ES-I3 (cell line): ENCODE measurements at regions not wholly inside any gene's neighbourhood (a gene's known extent, or its start where the extent isn't known, plus 50 kb on each side); places are given as distances from the start of the nearest gene placed in this dataset.

ENCODE experiments used
- H3K36me3 ChIP-seq: 2 replicates; pipeline ENCODE4 v1.6.1; 2013; ENCODE audit warnings: mild to moderate bottlenecking, low read length, control low read depth, moderate library complexity; ENCODE audit not compliant: insufficient read depth
- H3K4me1 ChIP-seq: 2 replicates; pipeline ENCODE4 v1.6.1; 2013; ENCODE audit warnings: mild to moderate bottlenecking, control low read depth, low read length; ENCODE audit not compliant: insufficient read depth
- H3K9ac ChIP-seq: 2 replicates; pipeline ENCODE4 v1.6.1; 2013; ENCODE audit warnings: low read depth, mild to moderate bottlenecking, low read length, moderate library complexity
- H3K9me3 ChIP-seq: 2 replicates; pipeline ENCODE4 v1.6.1; 2013; ENCODE audit warnings: mild to moderate bottlenecking, low read length, moderate library complexity; ENCODE audit not compliant: control insufficient read depth, insufficient read depth

- Histone ChIP-seq H3K9ac (no peak overlapping the region), H3K4me1 (no peaks in the 10 kb centered on the region), H3K9me3 (no peaks in the 10 kb centered on the region)
Observed at GRCh38 chr22:47456031-47456430, 693.6 kb downstream of the TBC1D22A start.

GRCh38 chr22:47453049-47453448, 690.6 kb downstream of the TBC1D22A start:
- H3K4me1 ChIP-seq, result no peaks in the 10 kb centered on the region
- H3K36me3 ChIP-seq, result no peaks in the 10 kb centered on the region
- no peaks in the 10 kb centered on the region for H3K9me3 ChIP-seq
- no peak overlapping the region for H3K9ac ChIP-seq

More at GRCh38 chr22:47456031-47456430, 693.6 kb downstream of the TBC1D22A start:
- no peaks in the 10 kb centered on the region for H3K36me3 ChIP-seq

- no peak overlapping the region for H3K9ac ChIP-seq
- H3K9me3 ChIP-seq, result no peaks in the 10 kb centered on the region
- H3K36me3 ChIP-seq, result no peaks in the 10 kb centered on the region
- H3K4me1 ChIP-seq, result no peaks in the 10 kb centered on the region
Observed at GRCh38 chr22:47452184-47452583, 689.7 kb downstream of the TBC1D22A start.

GRCh38 chr22:47450876-47451475, 688.5 kb downstream of the TBC1D22A start:
- H3K9me3 ChIP-seq, result no peaks in the 10 kb centered on the region
- H3K36me3 ChIP-seq, result no peaks in the 10 kb centered on the region
- no peaks in the 10 kb centered on the region for H3K4me1 ChIP-seq
- H3K9ac ChIP-seq, result no peak overlapping the region

DNA sequence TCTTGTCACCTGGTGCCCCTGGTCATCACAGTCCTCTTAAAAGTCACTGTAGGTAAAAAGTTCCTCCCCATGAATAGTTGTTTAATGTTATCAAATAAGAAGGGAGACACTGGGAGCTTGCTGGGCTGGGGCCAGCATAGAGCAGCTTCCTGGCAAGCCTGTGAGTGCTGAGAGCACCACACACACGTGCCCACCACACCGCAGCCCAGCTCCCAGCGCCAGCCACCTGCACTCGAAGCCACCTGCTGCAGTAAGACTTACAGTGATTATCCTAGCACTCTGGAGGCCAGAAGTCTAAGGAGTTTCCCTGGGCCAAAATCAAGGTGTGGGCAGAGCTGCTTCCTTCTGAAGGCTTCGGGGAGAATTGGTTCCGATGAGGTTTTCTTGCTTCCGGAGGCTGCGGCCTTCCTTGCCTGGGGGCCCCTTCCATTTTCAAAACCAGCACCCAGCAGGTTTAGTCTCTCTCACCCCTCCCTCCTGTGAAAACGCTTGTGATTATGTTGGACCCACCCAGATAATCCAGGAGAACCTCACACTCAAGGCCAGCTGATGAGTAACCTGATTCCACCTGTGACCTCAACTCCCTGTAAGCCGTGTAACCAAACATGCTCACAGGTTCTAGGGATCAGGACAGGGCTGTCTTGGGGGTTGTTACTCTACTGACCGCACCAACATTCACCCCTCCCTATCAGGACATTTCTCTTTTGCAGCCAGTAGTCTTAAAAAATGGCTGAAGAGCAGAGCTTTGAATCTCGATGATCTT, 687.2 kb downstream of the TBC1D22A start:
- Histone ChIP-seq H3K4me1 (no peaks in the 10 kb centered on the region), H3K9me3 (no peaks in the 10 kb centered on the region), H3K9ac (no peak overlapping the region), H3K36me3 (no peaks in the 10 kb centered on the region)

DNA sequence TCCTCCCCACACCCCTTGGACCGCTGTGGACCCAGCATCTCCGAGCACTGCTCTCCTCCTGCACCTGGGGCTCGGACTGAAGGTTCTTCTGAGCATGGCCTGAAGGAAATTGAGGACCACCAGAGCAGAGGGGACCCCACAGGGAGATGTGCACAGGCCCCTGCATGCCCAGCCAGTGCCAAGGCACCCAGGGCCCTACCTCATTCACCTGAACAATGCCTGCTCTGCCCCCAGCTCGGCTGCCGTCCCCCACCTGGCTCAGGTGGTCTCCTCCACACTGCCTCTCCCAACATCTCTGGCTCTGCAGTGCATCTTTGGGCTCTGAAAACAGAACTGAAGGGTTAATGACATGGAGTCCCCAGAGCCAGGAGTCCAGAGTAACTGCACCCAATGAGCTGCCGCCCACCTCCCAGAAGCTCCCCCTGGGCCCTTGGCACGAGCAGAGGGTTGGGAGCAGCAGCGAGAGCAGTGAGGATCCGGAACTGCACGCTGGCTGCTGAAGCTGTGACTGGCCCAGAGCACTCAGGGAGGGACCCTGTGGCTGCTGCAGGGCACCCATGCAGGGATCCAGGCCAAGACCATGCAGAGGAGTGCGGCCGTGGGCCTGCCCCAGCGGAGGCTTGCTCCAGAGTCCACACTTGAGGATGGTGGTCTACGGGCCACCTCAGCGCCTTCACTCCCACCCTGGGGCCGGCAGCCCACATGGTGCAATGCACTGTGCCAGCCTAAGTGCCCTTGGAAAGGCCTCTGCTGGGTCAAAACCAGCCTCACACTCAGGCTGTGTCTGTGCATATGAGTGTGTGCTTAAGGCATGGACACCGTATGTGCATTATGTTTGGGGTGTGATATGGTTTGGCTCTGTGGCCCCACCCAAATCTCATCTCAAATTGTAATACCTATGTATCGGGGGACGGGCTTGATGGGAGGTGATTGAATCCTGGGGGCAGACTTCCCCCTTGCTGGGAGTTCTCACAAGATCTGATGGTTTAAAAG, 686.1 kb downstream of the TBC1D22A start:
- Histone ChIP-seq H3K9me3 (no peaks in the 10 kb centered on the region), H3K36me3 (no peaks in the 10 kb centered on the region), H3K9ac (no peak overlapping the region), H3K4me1 (no peaks in the 10 kb centered on the region)

GRCh38 chr22:47446821-47447810, 684.7 kb downstream of the TBC1D22A start:
- Histone ChIP-seq H3K9me3 (no peaks in the 10 kb centered on the region), H3K36me3 (no peaks in the 10 kb centered on the region), H3K9ac (no peak overlapping the region), H3K4me1 (no peaks in the 10 kb centered on the region)

DNA sequence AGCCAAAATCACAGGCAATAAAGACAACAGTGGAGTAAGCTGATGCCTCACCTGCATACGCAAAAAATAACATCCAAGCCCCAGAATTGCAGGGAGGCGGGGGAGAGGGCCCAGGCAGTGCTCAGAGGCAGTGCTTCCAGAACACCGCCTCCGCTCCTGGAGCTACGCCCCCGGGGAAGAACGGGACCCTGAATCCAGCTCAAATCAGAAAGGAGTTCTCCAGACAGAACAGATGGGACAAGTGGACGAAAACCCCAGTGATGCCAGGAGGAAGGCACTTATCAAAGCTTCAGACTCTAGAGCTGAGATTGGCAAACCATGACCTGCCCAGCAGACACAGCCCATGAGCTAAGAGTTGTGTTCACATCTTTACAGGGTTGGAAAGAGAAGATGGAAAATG, 683.9 kb downstream of the TBC1D22A start:
- no peaks in the 10 kb centered on the region for H3K9me3 ChIP-seq
- no peaks in the 10 kb centered on the region for H3K36me3 ChIP-seq

DNA sequence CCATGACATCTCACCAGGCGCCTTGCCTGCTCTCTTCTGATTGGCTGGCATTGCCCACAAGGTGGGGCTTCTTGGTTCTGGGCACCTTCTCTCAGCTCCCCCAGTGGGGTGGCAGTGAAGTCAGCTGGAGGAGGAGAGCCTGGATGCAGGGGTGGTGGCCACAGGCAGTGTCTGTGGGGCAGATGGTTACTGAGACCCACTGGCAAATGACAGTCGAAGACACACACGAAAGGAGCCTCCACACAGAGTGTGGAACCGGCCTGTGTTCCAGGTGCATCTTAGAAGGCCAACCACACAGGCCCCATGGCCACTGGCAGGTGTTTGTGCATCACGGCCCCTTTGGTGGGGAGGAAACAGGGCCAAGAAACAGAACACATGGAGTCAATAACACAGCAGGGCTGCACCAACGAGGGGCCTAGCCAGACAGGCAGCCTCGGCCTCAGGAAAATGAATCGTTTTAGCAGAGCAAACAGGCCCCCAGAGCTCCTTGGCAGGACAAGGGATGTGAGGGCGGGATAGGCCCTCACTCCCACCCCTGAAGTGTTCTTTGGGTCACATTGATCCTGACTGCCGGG, 683.4 kb downstream of the TBC1D22A start:
- H3K4me1 ChIP-seq, result no peaks in the 10 kb centered on the region
- no peaks in the 10 kb centered on the region for H3K36me3 ChIP-seq
- no peak overlapping the region for H3K9ac ChIP-seq
- H3K9me3 ChIP-seq, result no peaks in the 10 kb centered on the region

More for the DNA sequence above, 683.9 kb downstream of the TBC1D22A start:
- no peaks in the 10 kb centered on the region for H3K4me1 ChIP-seq
- H3K9ac ChIP-seq, result no peak overlapping the region

- Histone ChIP-seq H3K9me3 (no peaks in the 10 kb centered on the region), H3K9ac (no peak overlapping the region), H3K36me3 (no peaks in the 10 kb centered on the region), H3K4me1 (no peaks in the 10 kb centered on the region)
Observed at GRCh38 chr22:47445212-47445611, 682.8 kb downstream of the TBC1D22A start.

DNA sequence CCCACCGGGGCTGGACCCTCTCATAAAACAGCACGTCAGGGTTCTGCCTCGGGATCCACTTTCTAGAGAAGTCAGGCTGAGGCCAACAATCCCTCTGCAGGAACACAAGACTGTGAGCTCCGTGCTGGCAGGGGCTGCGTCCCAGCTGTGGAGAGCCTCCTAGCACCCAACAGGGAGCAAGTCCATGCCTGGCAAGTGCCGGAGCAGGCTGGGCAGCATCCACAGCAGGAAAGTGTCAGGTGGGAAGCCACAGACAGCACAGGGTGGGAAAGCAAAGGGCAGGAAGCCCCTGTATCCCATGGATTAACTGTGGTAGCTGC, 682.3 kb downstream of the TBC1D22A start:
- no peaks in the 10 kb centered on the region for H3K36me3 ChIP-seq
- no peaks in the 10 kb centered on the region for H3K4me1 ChIP-seq
- H3K9me3 ChIP-seq, result no peaks in the 10 kb centered on the region
- H3K9ac ChIP-seq, result no peak overlapping the region

DNA sequence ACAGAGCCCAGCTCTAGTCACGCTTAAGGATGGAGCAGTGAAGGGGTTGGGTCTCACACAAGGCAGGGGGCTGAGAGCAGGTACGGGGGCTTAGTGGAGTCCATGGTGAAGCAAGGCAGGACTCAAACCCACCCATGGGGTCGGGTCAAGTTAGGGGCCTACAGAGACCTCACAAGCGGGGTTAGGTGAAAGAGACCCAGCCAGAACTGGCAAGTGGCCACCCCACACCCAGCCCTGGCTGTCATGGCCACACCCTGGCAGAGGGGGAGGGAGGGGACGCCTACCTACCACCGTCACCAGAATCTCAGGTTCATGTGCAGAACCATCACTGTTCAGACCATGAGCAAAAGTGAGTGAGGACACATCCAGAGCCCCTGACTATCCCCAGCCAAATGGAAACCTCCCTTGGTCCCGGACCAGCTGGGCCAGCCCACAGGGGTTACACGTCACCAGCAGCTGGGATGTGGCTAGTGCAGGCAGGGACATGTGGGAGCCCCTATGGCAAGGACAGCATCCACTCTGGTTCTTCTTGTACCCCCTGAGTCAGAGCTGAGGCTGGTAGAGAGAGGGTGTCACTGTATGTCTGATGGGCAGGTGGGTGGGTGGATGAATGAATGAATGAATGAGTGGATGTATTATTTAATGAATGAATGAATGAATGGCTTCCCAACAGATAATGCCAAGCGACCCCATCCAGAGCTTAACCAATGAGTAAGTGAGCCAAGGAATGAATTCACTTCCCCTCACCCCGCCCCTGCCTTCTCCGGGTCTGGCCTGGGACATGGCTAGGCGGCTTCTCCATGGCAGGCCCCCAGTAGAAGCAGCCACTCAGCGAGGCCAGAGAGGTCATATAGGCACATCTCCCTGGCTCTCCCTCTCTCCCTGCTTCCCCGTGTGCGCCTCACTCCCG, 681.6 kb downstream of the TBC1D22A start:
- Histone ChIP-seq H3K36me3 (no peaks in the 10 kb centered on the region), H3K9me3 (no peaks in the 10 kb centered on the region), H3K9ac (no peak overlapping the region), H3K4me1 (no peaks in the 10 kb centered on the region)

DNA sequence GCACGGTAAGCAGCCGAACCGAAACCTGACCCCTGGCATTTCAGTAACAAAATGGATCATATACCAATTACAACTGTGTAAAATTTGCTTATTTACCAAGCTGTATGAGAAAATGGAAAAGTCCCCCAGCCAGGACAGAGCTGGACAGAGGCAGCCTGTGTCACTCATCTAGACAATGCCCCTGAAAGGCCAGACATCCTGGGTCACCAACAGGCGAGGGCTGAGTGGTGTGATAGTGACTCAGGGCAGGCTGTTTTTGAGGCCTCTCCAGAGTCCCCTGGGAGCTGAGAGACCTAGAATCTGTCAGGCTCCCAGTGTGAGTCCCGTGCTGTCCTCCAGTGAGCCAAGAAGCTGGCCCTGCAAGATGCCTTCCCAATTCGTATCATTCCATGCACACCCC, 680.4 kb downstream of the TBC1D22A start:
- Histone ChIP-seq H3K36me3 (no peaks in the 10 kb centered on the region), H3K4me1 (no peaks in the 10 kb centered on the region), H3K9ac (no peak overlapping the region), H3K9me3 (no peaks in the 10 kb centered on the region)
